SU-DHL-6 (cell line): ENCODE measurements at regions not wholly inside any gene's neighbourhood (a gene's known extent, or its start where the extent isn't known, plus 50 kb on each side); places are given as distances from the start of the nearest gene placed in this dataset.

Experiments used
- H2AFZ ChIP-seq: fragments of 200-600 bp; sonication (generic); 2 replicates; pipeline ENCODE4 v1.6.1; 2014; ENCODE audit warnings: low read depth, mild to moderate bottlenecking, moderate library complexity, mixed read lengths, antibody characterized with exemption, low read length; ENCODE audit not compliant: severe bottlenecking
- H3F3A ChIP-seq: fragments of 200-600 bp; shearing (Covaris generic); 2 replicates; pipeline ENCODE4 v1.6.0; 2016; ENCODE audit warnings: antibody characterized with exemption, mild to moderate bottlenecking; ENCODE audit not compliant: insufficient read depth
- H3K27ac ChIP-seq: fragments of 200-600 bp; sonication (generic); 2 replicates; pipeline ENCODE4 v1.5.1; 2016; ENCODE audit warnings: low read depth, mild to moderate bottlenecking, low read length, moderate library complexity, mixed read lengths
- H3K27me3 ChIP-seq: fragments of 200-600 bp; sonication (generic), shearing (Covaris generic); 2 replicates; pipeline ENCODE4 v1.6.0; 2014; ENCODE audit warnings: mild to moderate bottlenecking, low read length
- H3K36me3 ChIP-seq: fragments of 200-600 bp; sonication (generic); 2 replicates; pipeline ENCODE4 v1.6.1; 2014; ENCODE audit warnings: mild to moderate bottlenecking, low read length, mixed read lengths
- H3K4me2 ChIP-seq: fragments of 300-600, 200-600 bp; shearing (Covaris generic), sonication (generic); 2 replicates; pipeline ENCODE4 v1.6.0; 2014; ENCODE audit warnings: low read length, low read depth, mild to moderate bottlenecking; ENCODE audit not compliant: poor library complexity, severe bottlenecking
- H3K4me3 ChIP-seq: fragments of 200-600 bp; sonication (generic); 2 replicates; pipeline ENCODE4 v1.5.1; 2014; ENCODE audit warnings: antibody characterized with exemption, low read length, mild to moderate bottlenecking, mixed read lengths; ENCODE audit not compliant: insufficient read depth, poor library complexity, severe bottlenecking
- H3K79me2 ChIP-seq: fragments of 200-600 bp; sonication (generic); 2 replicates; pipeline ENCODE4 v1.6.1; 2014; ENCODE audit warnings: mild to moderate bottlenecking, low read length, moderate library complexity; ENCODE audit not compliant: insufficient read depth
- H3K9ac ChIP-seq: fragments of 200-600 bp; sonication (generic); 2 replicates; pipeline ENCODE4 v1.7.0; 2014; ENCODE audit warnings: mild to moderate bottlenecking, low read length
- H3K9me2 ChIP-seq: fragments of 200-600 bp; sonication (generic); replicated peaks from 2 replicates; pipeline ENCODE4 v1.6.1; 2014; ENCODE audit warnings: low read length; ENCODE audit not compliant: insufficient read depth
- H3K9me3 ChIP-seq: fragments of 200-600 bp; sonication (generic); 2 replicates; pipeline ENCODE4 v1.6.1; 2014; ENCODE audit warnings: low read length, mixed read lengths; ENCODE audit not compliant: insufficient read depth
- H4K20me1 ChIP-seq: fragments of 200-600 bp; sonication (generic); 2 replicates; pipeline ENCODE4 v1.6.1; 2014; ENCODE audit warnings: low read depth, mild to moderate bottlenecking, antibody characterized with exemption, low read length, moderate library complexity, mixed read lengths
- CTCF ChIP-seq: fragments of 200-600 bp; sonication (generic); IDR thresholded peaks from one replicate; pipeline ENCODE4 v1.5.1; 2017; ENCODE audit warnings: antibody characterized with exemption, mild to moderate bottlenecking, low read length, moderate library complexity; ENCODE audit not compliant: insufficient read depth, poor library complexity, severe bottlenecking
- EZH2phosphoT487 ChIP-seq: fragments of 200-600 bp; sonication (generic), shearing (Covaris generic); conservative IDR thresholded peaks from 2 replicates; pipeline ENCODE4 v1.6.1; 2018; ENCODE audit warnings: mild to moderate bottlenecking, antibody characterized with exemption, low read length, moderate library complexity, mixed read lengths

GRCh38 chr17:59470624-59471297 is 94.6 kb upstream of the DHX40 start:
- H3K79me2 ChIP-seq, result no peaks in the 10 kb centered on the region
- no peaks in the 10 kb centered on the region for H4K20me1 ChIP-seq
- H3K27me3 ChIP-seq, result no peaks in the 10 kb centered on the region
- H3K9me2 ChIP-seq, result no peaks in the 10 kb centered on the region
- no peak for TF ChIP-seq CTCF
- no peak for TF ChIP-seq EZH2phosphoT487
- H3K4me2 ChIP-seq, result no peak overlapping the region
- no peak overlapping the region for H3K27ac ChIP-seq
- no peaks in the 10 kb centered on the region for H3K9me3 ChIP-seq
- H3K36me3 ChIP-seq, result no peaks in the 10 kb centered on the region
- no peak overlapping the region for H2AFZ ChIP-seq
- H3K9ac ChIP-seq, result no peak overlapping the region
- H3K4me3 ChIP-seq, result no peak overlapping the region
- H3F3A ChIP-seq, result no peaks in the 10 kb centered on the region

- H3K36me3 ChIP-seq, result no peaks in the 10 kb centered on the region
- no peaks in the 10 kb centered on the region for H3K9me3 ChIP-seq
- H3K9ac ChIP-seq, result no peak overlapping the region
- H3K27me3 ChIP-seq, result no peaks in the 10 kb centered on the region
- H3K27ac ChIP-seq, result no peak overlapping the region
- no peak overlapping the region for H3K4me2 ChIP-seq
- H3K9me2 ChIP-seq, result no peaks in the 10 kb centered on the region
- H2AFZ ChIP-seq, result no peak overlapping the region
- no peak overlapping the region for H3K4me3 ChIP-seq
- no peaks in the 10 kb centered on the region for H3F3A ChIP-seq
- no peaks in the 10 kb centered on the region for H3K79me2 ChIP-seq
- no peaks in the 10 kb centered on the region for H4K20me1 ChIP-seq
- no peak for TF ChIP-seq CTCF
- TF ChIP-seq EZH2phosphoT487, result no peak
Measured at GRCh38 chr17:59476413-59476812, 89.0 kb upstream of the DHX40 start.

DNA sequence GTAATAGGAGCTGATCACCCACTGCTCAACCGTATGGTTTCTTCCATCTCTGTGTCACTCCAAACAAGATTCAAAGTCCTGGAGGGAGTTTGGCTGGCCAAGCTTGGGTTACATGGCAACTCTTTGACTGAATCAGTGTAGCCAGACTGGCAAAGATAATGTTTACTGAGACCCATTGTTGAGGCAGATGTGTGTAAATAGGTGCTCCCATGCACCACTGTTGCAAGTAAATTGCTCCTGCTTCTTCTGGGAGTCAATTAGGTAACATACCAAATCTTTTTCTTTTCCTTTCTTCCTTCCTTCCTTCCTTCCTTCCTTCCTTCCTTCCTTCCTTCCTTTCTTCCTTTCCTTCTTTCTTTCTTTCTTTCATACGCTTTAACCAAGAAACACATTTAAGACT is 86.3 kb upstream of the DHX40 start:
- H2AFZ ChIP-seq, result no peak overlapping the region
- no peak overlapping the region for H3K4me3 ChIP-seq
- no peaks in the 10 kb centered on the region for H3K9me3 ChIP-seq
- no peak overlapping the region for H3K27ac ChIP-seq
- no peaks in the 10 kb centered on the region for H3F3A ChIP-seq
- TF ChIP-seq EZH2phosphoT487, result no peak
- H3K27me3 ChIP-seq, result no peaks in the 10 kb centered on the region
- H3K36me3 ChIP-seq, result no peaks in the 10 kb centered on the region
- no peak overlapping the region for H3K9ac ChIP-seq
- no peak overlapping the region for H3K4me2 ChIP-seq
- no peaks in the 10 kb centered on the region for H3K9me2 ChIP-seq
- H3K79me2 ChIP-seq, result no peaks in the 10 kb centered on the region
- H4K20me1 ChIP-seq, result no peaks in the 10 kb centered on the region

GRCh38 chr17:59483860-59484259 is 81.5 kb upstream of the DHX40 start:
- H3K9me2 ChIP-seq, result no peaks in the 10 kb centered on the region
- no peak overlapping the region for H3K4me3 ChIP-seq
- H2AFZ ChIP-seq, result peak overlapping the region; percentile 56
- no peaks in the 10 kb centered on the region for H3K27me3 ChIP-seq
- no peaks in the 10 kb centered on the region for H3K36me3 ChIP-seq
- no peaks in the 10 kb centered on the region for H3K9me3 ChIP-seq
- H3K4me2 ChIP-seq, result peak overlapping the region; percentile 8
- H4K20me1 ChIP-seq, result no peaks in the 10 kb centered on the region
- no peak overlapping the region for H3K27ac ChIP-seq
- H3F3A ChIP-seq, result no peaks in the 10 kb centered on the region
- no peak for TF ChIP-seq EZH2phosphoT487
- no peak for TF ChIP-seq CTCF
- H3K9ac ChIP-seq, result no peak overlapping the region
- no peaks in the 10 kb centered on the region for H3K79me2 ChIP-seq
